NCI-H446 treated with DMSO at 0.1 percent for 48 hours (cell line): ENCODE measurements at regions not wholly inside any gene's neighbourhood (a gene's known extent, or its start where the extent isn't known, plus 50 kb on each side); places are given as distances from the start of the nearest gene placed in this dataset.

Experiments
- DNase-seq: peaks from one replicate; lab custom pipeline; 2025; lab: John Stamatoyannopoulos, UW

GRCh38 chr13:73290844-73291243 lies 232.0 kb downstream of the KLF5 start:
- no peak for DNase-seq

- DNase-seq, result no peak
Observed at GRCh38 chr13:73288596-73288995, 229.8 kb downstream of the KLF5 start.

GRCh38 chr13:73287831-73288230 lies 229.0 kb downstream of the KLF5 start:
- no peak for DNase-seq

GRCh38 chr13:73286942-73287620 lies 228.3 kb downstream of the KLF5 start:
- no peak for DNase-seq

GRCh38 chr13:73286177-73286576 lies 227.4 kb downstream of the KLF5 start:
- DNase-seq, result no peak

- no peak for DNase-seq
Observed at GRCh38 chr13:73284081-73284874, 225.5 kb downstream of the KLF5 start.

GRCh38 chr13:73283636-73284035 lies 224.8 kb downstream of the KLF5 start:
- DNase-seq, result no peak

GRCh38 chr13:73281746-73282145 lies 222.9 kb downstream of the KLF5 start:
- no peak for DNase-seq

GRCh38 chr13:73278186-73278585 lies 219.4 kb downstream of the KLF5 start:
- no peak for DNase-seq

GRCh38 chr13:73275163-73275562 lies 216.4 kb downstream of the KLF5 start:
- no peak for DNase-seq

- DNase-seq, result no peak
Observed at GRCh38 chr13:73274147-73274546, 215.3 kb downstream of the KLF5 start.

GRCh38 chr13:73273745-73274144 lies 214.9 kb downstream of the KLF5 start:
- no peak for DNase-seq

GRCh38 chr13:73273276-73273675 lies 214.5 kb downstream of the KLF5 start:
- no peak for DNase-seq

- DNase-seq, result no peak
Observed at GRCh38 chr13:73272831-73273230, 214.0 kb downstream of the KLF5 start.

GRCh38 chr13:73268306-73268705 lies 209.5 kb downstream of the KLF5 start:
- DNase-seq, result no peak

- DNase-seq, result no peak
Observed at GRCh38 chr13:73266640-73267180, 207.9 kb downstream of the KLF5 start.

- DNase-seq, result no peak
Observed at GRCh38 chr13:73262862-73263627, 204.2 kb downstream of the KLF5 start.

GRCh38 chr13:73261739-73262216 lies 203.0 kb downstream of the KLF5 start:
- no peak for DNase-seq

GRCh38 chr13:73259061-73260017 lies 200.5 kb downstream of the KLF5 start:
- no peak for DNase-seq

GRCh38 chr13:73258406-73258805 lies 199.6 kb downstream of the KLF5 start:
- DNase-seq, result no peak

GRCh38 chr13:73254827-73255226 lies 196.0 kb downstream of the KLF5 start:
- DNase-seq, result no peak
